KBM-7 (cell line): ENCODE measurements at regions not wholly inside any gene's neighbourhood (a gene's known extent, or its start where the extent isn't known, plus 50 kb on each side); places are given as distances from the start of the nearest gene placed in this dataset.
A peak's percentile ranks its signal among the peaks of the same experiment; 100 is the strongest.

Experiments
- DNase-seq: peaks from one replicate; pipeline ENCODE4 v3.0.0-alpha.2; 2015
- in situ Hi-C: fragments of 300-500 bp; cut with MboI; formaldehyde crosslinking; loops from 2 replicates; pipeline ENCODE4 v1.14.3; 2020; ENCODE audit warnings: low sequenced_read_pairs, low pct_unique_long_range_greater_than_20kb, mixed read lengths

DNA sequence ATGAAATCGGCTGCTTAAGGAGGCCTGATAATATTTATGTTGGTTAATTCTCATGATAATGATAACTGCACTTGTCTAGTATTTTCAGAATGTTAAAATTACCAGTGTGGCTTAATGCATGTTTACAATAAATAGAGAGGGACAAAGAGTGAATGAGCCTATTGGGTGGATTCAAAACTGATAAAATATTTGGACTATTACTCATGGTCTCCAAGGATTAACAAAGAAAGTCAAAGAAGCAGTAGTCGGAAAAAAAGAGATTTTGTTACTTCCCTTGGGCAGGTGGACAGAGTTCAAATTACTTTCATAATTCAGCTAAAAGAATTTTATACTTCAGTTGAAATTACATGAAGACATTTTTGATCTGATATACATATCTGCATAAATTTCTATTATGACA is 258.2 kb upstream of the PMFBP1 start:
- in situ Hi-C loops = no loop called here

DNA sequence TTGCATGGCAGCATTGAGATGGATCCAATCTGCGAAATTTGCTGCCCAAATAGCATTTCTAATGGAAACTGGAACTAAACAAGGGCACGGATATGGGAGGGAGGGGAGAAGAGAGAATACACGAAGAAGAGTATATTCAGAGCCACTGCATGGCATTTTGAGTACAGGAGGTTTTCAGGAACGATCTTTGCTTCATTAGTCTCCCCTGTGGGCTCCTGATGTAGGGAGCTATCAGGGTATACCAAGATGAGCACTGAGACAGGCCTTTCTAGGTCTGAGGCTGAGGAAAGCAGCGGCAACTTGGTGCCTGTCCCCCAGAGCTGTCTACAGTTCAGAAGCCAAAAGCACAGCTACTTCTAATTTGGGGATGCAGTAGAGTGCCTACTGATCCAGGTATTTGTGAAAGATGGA is 257.7 kb upstream of the PMFBP1 start:
- in situ Hi-C loops = no loop called here
- no peak for DNase-seq

More for the DNA sequence above, 258.2 kb upstream of the PMFBP1 start:
- DNase-seq = no peak

DNA sequence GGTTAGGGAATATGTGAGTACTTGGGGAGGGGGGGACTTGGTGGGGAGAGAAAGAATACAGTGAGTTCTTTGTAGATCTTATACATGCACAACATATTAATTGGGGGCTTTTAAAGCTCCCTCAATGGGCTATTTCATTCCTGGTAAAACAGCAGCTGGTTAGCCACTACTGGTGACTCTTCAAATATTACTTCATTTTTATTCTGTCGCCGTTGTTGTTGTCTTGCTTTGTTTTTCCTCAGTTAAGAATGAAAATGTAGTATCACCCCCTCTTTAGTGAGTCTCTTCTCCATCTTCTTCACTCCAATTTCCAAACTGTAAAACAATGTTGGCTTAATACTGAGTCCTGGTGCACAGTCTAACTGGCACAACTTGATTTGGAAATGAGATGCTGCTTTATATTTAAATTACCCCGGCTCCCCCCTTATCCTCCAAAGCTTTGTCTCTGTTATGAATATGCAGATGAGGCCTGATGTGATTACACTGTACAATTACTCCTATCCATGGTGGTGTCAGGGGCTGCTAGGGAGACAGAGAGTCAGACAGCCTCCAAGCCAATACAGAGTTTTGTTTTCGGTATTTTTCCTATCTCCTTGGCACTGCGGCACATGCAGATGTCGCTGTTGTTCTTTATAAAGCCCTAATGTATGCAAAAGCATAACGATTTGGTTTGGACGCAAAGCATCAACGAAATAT is 256.9 kb upstream of the PMFBP1 start:
- in situ Hi-C loops = no loop called here

DNA sequence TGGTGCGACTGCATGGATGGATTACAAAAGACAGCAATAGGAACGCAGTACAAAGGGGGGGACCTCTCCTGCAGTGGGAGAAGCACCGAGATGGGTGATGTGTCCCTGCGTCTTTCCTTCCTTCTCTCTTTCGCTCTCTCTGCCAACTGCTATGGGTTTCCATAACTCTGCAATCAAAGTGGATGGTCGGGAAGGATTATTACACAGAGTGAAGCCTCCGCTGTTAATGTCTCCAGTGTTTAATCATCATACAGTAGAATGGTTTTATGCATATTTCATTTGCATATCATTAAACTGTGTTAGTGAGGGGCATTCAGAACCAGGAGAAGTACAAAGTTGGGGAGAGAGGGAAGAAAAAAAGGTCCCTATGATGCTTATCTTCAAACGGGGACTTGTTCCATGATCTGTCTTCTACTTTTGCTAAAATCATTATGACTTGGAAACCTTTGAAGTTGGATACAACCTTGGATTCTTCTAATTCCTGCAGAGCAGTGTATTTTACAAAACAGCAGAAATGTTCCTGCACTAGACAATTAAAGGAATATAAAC is 255.9 kb upstream of the PMFBP1 start:
- in situ Hi-C loops = no loop called here
- no peak for DNase-seq

More for the DNA sequence above, 256.9 kb upstream of the PMFBP1 start:
- DNase-seq = no peak

DNA sequence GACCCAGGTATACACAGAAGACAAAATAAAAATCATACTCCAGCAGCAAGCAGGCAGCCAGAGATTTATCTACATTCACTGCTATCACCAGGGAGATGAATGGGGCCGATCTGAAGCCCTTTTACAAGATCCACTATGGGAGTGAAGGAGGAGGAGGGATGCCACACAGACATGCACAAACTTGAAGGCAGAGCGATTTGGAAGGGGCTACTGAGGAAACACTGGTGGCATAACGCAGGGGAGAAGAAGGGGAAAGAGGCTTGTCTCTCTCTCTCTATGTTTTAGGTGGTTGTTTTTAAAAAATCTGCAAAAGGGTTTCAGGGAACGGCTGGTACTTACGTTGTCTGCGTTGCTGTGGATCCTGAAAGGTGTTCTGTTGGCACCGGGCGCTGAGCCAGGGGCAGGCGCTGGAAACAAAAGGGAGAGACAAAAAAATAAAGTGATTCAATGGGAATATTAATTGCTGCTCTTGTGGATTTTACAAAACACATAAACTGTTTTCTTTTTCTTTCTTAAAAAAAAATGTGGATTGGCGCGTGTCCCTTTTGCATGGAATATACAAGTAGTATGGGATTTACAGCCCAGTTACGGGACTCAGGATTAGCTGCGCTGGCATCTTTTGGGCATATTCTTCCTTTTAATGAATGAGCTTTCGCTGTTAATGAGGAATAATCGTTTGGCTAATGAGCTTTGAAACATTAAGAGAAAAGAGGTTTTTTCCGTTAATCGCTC is 255.3 kb upstream of the PMFBP1 start:
- no peak for DNase-seq
- in situ Hi-C loops = no loop called here

DNA sequence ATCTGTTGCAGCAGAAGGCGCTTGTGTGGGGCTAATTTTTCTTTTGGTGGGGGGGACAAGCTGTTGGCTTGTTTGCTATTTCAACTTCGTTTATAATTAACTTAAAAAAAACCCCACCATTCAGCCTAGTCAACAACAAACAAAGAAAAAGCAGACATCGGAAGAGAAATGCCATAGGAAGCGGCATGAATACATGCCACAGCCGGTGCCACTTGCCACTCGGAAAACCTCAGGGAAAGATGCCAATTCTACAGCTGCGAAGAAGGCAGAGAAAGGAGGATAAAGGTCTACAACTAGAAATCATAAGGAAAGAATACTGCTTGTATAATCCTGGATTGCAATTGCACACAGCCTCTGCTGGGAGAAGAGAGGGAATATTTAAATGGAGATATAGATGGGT is 254.4 kb upstream of the PMFBP1 start:
- in situ Hi-C loops = no loop called here
- DNase-seq = no peak

DNA sequence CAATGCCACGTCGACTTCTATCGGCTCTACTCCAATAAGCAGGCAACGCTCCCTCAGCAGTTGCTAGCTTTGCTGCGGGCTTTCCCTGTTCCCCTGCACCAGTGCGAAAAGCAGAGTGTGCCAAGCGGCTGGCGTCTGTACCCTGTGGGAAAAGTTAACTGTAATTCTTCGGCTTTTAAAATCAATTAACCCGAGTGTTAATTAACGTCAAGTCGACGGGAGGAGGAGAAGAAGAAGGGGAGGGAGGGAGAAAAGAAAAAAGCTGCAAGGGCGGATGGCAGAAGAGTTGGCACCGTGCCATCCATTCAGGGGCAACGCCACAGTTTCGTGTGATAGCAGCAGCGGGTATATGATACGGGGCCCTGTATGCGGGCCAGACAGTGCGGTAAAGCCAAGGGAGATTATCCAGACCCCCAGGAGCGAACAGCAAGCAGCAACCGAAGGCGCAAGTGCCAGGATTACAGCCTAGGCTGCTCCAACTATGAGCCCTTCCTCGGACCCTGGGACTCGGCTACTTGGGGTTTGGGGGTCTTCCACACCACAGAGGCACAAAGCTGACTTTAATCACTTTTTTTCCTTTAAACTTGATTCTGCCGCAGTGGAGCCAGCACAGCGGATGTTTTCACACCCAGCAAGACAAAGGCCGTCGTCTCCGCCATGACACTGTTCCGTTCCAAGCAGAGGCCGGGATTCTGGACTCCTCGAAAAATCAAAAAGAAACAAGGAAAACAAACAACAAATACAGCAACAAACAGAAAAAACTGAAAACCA is 253.8 kb upstream of the PMFBP1 start:
- no peak for DNase-seq
- in situ Hi-C loops = no loop called here

DNA sequence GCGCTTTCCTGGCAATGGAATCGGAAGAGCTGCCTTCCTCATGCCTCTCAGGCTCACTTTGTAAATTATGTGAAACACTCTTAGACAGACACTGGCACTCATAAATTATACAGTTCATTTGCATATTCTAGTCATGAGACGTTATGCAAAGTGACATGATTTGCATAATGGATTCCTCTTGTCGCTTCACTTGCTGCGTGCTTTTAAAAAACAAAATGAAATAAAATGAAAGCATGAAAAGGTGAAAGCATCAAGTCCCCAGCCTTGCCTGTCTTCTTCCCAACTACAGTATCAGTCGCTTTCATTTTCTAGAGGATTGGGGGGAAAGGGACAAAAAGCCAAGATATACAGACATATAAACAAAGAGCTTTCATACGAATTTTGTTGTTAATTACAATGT is 252.8 kb upstream of the PMFBP1 start:
- in situ Hi-C loops = no loop called here
- DNase-seq = no peak

DNA sequence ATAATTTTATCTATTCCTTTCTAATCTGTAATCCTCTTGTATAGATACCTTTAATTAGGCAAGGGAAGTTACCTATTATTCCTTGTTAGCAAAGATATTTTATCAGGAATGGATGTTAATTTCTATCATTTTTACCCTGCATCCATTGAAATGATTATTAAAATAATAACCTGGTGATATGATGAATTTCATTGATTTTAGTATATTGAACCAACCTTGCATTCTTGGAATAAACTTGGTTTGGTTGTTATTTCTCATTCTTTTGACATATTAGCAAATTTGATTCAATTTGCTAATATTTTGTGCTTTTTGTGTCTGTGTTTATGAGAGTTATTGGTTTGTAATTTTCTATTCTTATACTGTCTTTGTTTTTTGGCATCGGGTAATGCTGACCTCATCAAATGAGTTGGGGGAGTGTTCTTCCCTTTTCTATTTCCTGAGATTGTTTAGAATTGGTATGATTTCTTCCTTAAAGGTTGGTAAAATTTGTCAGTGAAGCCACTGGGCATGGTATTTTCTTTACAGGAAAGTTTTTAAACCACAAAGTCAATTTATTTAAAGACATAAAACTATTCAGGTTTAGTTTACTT is 250.4 kb upstream of the PMFBP1 start:
- DNase-seq = no peak
- in situ Hi-C loops = no loop called here

DNA sequence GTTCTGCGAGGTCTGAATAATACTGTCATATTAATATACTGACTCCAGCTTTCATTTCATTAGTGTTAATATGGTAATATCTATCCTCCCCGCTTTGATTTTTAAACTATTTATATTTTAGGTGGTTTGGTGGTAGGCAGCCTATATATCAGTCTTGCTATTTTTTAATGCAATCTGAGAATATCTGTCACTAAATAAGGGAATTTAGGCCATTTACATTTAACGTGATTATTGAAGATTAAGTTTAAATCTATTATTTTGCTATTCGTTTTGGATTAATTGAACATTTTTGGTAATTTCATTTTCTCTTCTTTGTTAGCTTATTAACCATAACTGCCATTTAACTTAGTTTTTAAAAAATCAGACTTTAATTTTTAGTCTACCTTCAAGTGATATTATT is 247.7 kb upstream of the PMFBP1 start:
- no peak for DNase-seq
- in situ Hi-C loops = no loop called here

DNA sequence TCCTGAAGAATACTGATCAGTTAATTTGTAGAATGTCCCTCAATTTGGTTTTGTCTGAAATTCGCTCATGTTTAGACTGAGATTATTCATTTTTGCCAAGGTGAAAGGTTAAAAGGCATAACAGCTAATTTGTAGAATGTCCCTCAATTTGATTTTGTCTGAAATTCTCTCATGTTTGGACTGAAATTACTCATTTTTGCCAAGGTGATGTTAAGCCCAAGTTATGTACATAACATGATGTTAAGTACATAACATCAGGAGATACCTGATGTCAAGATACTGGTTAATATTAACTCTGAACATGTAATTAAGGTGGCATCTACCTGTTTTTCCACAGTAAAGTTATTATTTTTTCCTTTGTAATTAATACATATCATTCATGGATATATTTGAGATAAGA is 243.4 kb upstream of the PMFBP1 start:
- in situ Hi-C loops = no loop called here
- DNase-seq = no peak

DNA sequence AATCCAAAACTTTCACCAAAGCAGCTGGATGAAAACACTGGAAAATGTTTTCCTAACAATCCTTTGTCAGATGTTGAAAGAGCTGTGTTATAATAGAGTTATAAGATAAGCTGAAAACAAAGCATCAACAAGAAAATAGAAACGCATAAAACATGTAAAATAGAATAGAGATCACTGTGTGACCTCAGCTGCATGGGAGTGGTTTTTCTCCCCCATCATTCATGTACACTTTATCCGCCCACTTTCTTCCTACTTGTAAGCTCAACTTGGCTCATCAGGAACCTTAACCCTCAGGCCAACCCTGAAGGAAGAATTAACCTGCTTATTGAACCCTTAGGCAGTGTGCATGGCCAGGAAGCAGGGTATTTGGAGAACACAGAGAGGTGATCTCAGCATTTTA is 238.5 kb upstream of the PMFBP1 start:
- no peak for DNase-seq
- in situ Hi-C loops = no loop called here

DNA sequence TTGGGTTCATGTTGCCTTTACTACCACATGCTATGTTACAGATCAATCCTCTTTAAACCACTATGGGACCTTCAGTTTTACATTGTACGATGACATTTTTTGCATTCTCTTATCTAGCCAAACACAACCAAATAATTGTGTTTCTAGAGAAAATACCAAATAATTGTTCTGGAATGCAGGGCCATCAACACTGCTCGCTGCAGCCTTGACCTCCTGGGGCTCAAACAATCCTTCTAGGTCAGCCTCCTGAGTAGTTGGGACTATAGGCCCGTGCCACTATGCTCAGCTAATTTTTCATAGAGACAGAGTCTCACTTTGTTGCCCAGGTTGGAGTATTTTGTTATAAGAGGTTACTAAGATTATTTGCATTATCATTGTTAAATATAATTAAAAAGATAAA is 237.5 kb upstream of the PMFBP1 start:
- in situ Hi-C loops = no loop called here
- no peak for DNase-seq

DNA sequence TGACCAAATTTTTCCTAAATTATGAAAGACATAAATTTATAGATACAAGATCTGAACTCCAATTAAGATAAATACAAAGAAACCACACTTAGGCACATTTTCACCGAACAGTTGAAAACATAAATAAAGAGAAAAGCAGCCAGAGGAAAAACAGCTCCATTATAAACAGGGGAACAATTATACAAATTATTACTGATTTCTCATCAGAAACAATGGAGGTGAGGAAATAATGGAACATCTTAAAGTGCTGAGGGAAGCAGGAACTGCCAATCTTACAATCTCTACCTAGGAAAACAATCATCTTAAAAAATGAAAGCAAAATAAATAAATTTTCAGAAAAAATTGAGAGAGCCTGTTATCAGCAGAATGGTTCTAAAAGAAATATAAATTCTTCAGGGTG is 234.4 kb upstream of the PMFBP1 start:
- in situ Hi-C loops = no loop called here
- DNase-seq = no peak

DNA sequence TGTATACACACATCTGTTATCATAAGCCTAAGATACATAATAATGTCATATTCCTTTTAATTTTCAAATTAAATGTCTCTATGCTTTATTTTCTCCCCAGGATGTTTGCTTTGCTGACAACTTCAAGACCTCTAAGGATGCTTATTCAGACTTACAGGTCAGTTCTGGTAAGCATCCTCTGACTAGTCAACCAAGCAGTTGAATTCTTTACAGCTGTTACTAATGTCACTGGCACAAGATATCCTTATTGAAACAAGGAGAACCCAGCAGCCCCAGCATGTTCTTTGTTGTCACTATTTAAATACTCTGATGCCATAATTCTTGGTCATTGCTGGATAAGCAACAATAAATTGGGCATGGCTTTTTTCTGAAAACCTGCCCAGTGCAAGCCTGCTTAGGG is 232.3 kb upstream of the PMFBP1 start:
- in situ Hi-C loops = no loop called here
- DNase-seq = no peak

DNA sequence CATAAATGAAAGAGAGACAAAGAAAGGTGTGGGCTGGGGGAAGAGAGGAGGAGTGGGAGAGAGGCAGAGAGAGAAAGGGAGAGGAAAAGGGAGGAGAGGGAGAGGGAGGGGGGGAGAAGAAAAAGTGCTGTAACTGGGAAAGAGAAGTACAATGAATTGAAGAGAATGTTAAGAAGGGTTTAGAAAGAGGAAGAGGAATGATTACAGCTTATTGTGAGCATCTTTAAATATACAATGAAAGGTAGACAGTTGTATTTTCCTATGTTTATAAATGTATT is 229.1 kb upstream of the PMFBP1 start:
- no peak for DNase-seq
- in situ Hi-C loops = no loop called here

DNA sequence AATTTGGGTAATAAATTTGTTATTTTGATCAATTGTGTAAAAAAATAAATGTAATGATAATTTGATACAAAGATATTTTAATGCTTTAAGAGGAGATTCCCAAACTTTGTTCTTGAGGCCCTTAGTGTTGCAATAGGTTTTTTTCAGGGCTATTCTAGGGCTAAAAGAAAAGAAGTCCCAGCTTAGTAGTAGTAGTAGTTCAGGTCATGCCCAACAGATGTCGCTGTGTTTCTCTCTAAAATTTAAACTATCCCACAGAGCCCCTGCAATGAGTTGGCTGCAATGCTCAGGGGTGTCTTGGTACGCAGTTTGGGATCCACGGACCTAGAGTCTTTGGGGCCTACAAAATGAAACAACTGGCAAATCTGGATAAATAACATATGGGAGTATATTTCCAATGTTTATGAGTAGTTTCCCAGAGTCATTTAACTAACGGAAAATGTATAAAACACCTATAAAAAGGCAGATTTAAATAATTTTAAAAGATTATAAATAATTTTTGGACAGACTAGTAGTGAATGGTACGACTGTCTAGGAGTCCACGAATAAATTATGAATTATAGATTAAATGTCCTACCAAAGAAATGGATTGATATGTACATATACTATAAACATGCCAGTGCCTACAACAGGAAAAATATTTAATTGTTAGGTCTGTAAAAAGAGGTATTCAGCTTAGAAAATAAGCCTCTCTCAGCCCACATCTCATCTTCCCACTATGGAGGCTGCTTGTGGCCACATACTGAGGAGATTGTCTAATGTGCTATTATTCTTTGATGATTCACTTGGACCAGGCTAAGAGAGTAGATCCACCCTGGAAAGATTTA is 228.5 kb upstream of the PMFBP1 start:
- peak; percentile 88 for DNase-seq
- in situ Hi-C loops = no loop called here

DNA sequence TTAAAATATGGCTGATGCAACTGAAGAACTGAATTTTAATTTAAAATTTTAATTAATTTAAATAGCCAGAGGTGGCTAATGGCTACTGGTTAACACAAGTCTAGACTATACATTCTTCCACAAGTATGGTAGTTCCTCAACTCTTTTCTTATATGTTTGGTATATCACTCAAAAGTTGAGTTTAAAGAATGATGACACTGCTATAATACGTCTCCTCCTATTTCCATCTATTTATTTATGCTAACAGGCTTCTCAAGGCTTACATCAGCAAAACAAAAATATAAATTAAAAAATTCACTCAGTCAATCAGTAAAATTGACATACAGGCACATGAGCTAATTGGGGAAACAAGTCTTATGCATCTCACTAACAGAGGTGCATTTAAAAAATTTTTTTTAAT is 227.9 kb upstream of the PMFBP1 start:
- DNase-seq = no peak
- in situ Hi-C loops = no loop called here

DNA sequence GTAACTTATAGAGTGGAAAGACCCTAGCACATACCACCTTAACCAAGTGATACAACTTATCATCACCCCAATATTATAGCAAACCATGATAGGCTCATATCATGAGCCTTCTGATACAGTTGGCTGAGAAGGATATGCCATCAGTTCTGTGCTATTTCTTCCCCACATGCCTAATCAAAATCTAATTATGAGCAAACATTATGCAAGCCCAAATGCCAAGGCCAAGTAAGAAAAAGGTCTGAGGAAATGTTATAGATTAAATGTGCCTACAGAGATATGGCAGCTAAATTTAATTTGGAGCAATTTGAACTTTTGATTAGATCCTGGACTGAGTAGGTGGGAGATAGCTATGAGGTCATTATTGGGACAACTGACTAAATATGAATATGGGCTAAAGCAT is 225.9 kb upstream of the PMFBP1 start:
- in situ Hi-C loops = no loop called here
- no peak for DNase-seq
